ENCODE measurements at regions not wholly inside any gene's neighbourhood (a gene's known extent, or its start where the extent isn't known, plus 50 kb on each side); places are given as distances from the start of the nearest gene placed in this dataset.
"Not testable (repeated sequence)": the region's sequence is repeated elsewhere in the genome, so short reads cannot be mapped to it uniquely, and the experiment has no call there.

DNA sequence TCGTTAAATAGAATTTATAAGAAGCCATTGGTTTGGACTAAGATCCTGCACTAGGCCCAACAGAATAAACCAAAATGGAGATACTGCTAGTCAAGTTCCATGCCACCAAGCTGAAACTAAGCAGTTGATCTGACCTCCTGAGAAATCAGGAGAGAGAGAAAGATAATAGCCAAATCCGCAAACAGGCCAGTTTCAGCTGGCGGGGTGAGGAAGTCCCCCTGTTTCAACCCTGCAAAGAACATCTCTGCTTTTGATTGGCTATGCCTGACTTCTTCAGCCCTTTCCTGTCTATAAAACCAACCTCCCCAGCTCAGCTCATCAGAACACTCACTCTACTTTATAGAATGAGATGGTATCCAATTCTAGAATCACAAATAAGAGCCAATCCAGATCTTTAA is 543.3 kb upstream of the ID2 start:
- DNase-seq (ENCODE audit: insufficient read length, low spot score) (no peak), FAIRE-seq (no peak)

DNA sequence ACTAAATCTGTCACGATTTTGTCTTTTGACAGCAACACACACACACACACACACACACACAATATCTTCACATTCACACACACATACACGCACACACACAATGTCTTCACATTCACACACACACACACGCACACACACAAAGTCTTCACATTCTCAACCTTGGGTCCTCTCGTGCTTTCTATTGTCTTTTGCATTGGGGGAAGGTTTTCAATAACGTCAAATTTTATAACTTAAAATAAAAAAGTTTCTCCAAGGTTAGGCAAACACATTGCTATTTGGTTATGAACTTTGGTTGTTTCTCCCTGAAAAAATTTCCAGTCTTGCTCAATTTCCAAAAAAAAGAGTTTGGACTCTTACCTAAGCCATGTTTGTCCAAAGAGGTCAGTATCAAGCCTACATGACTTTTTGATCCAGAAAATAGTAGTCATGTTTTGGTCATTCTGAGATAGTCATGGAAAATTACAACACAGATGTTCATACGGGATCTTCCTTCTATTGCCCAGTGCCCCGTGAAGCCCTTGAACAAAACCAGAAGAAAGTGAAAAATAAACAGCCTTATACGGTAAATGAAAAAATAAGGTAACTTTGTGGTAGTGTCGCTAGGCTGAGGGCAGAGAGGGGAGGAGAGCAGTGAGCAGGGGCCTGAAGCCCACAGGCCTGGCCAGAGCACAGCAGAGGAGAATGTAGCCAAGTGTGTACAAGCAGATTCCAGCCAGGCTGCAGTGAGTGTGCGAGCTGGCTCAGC is 542.8 kb upstream of the ID2 start:
- FAIRE-seq (no peak), DNase-seq (ENCODE audit: insufficient read length, low spot score) (no peak)

DNA sequence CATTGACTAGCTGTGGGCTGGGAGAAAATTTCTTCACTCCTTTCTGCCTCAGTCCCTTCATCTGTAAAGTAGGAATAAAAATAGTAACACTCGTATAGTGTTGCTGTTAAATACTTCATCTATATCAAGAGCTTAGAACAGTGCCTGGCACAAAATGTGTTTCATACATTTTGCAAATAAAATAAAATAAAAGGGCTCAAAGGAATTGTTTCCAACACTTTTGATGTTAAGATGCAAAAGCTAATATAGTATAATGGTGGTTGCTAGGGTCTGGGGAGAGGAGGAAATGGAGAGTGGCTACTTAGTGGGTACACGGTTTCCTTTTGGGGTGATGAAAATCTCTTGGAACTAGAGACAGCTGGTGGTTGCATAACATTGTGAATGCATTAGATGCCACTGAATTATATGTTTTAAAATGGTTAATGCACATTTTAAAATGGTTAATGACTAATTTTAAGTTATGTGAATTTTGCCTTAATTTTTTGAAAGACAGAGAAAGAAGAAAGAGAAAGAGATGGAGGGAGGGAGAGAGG is 542.1 kb upstream of the ID2 start:
- no peak for FAIRE-seq
- DNase-seq (ENCODE audit: insufficient read length, low spot score), result no peak

DNA sequence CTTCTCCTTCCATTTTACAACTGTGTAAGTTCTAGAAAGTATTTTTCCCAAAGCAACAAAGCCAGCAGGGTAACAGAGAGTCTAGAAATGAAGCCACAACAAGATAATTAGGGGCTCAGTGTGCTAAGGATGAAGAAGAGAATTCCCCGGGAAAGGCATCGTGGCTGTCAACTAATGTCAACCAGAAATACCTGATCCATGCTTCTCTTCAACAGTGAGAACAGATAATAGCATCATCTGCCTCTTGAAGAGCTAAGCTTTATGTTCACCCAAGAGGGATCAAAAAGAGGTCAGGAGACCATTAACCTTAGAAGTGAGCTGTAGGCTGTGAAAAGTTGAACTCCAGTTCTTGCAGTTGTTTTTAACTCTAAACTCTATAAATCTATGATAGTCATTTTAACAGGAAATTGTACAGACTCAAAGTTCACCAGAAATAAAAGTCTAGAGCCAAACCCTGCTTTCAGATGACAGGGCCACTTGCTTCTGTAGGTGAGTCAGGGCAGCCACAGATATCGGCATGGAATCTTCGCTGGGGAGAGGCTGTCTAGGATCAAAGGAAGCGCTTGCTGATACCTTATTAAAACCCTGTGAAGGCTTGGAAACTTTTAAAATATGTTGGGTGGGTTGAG is 540.7 kb upstream of the ID2 start:
- DNase-seq (ENCODE audit: insufficient read length, low spot score), result no peak
- no peak for FAIRE-seq

DNA sequence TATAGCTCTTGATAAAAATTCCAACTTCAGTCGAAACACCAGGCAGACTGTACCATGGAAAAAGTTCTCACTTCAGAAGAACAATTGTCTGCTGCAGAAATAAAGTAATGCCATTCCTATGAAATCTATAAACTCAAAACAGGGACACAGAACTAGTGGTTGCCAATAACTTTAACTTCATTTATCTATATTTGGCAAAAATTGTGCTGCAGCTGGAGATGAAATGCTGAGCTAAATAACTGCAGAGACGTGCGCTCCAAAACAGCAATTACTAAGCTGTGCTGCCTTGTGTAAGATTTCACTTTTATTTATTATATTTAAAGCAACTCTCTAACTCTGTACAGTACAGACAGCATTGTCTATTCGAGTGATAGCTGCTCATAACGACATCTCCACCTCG is 540.1 kb upstream of the ID2 start:
- FAIRE-seq, result no peak
- no peak for DNase-seq (ENCODE audit: insufficient read length, low spot score)

DNA sequence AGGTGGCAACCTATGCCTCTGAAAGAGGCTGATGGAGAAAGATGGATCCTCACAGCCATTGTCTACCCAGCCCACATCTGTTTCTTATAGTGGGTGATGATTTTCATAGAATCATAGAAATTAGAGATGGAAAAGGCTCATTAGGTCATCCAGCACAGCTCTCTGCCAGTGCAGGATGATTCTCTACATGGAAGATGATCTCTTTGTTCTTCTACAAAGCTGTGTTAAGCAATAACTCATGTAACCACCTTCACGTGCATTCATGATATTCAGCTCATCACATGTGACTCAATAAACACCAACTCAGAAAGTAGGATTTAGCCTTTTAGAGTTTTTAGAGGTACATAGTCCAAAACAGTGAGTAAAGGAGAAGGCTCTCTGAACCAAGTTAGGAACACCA is 539.4 kb upstream of the ID2 start:
- FAIRE-seq (no peak), DNase-seq (ENCODE audit: insufficient read length, low spot score) (no peak)

DNA sequence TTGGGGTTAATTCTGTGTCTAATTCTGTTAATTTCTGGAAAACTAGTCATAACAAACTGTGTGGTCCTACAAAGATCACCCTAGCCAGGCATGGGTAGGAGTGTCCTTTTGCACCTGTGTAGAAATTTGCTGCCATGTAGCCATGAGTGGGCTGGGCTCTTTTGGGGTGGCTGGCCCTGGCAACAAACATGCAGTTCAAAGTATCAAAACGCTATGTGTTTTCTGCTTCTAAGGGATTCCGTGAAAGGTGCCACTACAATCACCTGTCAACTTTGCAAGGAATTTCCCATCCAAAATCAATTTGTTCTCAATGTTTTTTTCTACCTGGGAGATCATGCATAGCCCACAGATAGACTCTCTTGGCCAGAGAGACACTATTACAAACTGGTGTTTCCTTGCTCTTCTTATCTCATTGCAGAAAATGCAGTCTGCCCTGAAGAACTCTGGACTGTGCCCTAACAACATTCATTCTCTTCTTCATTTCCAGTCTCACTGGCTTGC is 537.7 kb upstream of the ID2 start:
- DNase-seq (ENCODE audit: insufficient read length, low spot score) (no peak), FAIRE-seq (no peak)

DNA sequence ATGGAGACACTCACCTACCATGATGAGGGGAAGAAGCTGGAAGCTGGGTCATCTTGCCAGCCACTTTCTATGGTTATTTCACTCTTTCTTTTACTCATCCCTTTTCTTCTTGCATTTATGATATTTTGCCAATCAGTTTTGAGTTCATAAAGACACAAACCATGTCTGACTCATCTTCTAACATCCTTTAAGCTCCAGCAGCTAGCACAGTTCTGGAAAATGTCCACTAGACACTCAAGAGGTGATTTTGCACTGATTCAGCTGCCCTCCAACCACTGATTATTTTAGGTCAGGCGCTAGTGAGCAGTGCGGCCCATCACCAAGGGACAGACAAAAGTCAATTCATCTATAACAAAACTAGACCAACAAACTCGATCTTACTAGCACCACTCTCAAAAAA is 537.1 kb upstream of the ID2 start:
- DNase-seq (ENCODE audit: insufficient read length, low spot score) (no peak), FAIRE-seq (no peak)

DNA sequence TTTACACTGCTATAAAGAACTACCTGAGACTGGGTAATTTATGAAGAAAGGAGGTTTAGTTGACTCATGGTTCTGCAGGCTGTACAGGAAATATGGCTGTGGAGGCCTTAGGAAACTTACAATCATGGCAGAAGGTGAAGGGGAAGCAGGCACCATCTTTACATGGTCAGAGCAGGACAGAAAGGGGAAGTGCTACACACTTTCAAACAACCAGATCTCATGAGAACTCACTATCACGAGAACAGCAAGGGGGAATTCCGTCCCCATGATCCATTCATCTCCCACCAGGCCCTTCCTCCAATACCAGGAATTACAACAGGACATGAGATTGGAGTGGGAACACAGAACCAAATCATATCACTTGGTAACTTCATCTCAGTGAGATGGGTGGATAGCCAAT is 536.5 kb upstream of the ID2 start:
- FAIRE-seq; DNase-seq (ENCODE audit: insufficient read length, low spot score): not testable (repeated sequence)

DNA sequence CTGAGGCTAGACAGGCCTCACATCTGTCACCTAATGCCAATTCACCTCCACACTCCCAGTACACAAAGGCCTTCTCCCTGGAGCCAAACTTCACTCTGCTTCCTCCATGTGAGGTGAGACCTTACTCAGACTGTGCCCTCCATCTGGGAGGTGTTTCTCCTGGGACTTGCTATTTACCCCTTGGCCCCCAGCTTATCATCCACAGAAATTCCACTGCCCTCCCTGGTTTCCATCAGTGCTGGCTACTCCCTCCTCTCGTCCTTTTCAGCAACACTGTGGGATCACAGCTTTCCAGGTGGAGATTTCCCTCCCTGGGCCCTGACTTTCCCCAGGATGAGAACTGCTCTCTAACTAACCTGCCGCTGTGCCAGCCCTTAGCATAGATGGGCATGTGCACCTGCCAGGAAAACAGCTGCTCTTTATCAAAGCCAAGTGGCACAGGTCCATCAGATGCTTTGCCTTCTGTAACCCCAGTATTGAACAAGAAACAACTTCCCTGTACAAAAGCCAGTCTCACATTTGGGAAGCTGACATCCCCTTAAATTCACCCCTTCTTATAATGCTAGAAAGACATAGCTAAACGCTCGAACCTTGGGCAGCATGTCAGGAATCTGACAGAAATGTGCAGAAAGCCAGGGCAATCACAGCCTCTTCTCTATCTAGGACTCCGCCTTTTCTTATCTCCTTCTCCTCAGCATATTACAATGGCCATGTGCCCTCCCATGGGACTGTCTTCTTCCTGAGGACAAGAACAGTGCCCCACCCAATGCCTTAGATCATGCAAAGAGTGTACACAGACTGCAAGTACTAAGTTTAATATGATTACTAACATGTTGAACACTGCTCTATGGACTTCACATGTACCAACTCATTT is 535.5 kb upstream of the ID2 start:
- DNase-seq (ENCODE audit: insufficient read length, low spot score) (no peak), FAIRE-seq (no peak)

DNA sequence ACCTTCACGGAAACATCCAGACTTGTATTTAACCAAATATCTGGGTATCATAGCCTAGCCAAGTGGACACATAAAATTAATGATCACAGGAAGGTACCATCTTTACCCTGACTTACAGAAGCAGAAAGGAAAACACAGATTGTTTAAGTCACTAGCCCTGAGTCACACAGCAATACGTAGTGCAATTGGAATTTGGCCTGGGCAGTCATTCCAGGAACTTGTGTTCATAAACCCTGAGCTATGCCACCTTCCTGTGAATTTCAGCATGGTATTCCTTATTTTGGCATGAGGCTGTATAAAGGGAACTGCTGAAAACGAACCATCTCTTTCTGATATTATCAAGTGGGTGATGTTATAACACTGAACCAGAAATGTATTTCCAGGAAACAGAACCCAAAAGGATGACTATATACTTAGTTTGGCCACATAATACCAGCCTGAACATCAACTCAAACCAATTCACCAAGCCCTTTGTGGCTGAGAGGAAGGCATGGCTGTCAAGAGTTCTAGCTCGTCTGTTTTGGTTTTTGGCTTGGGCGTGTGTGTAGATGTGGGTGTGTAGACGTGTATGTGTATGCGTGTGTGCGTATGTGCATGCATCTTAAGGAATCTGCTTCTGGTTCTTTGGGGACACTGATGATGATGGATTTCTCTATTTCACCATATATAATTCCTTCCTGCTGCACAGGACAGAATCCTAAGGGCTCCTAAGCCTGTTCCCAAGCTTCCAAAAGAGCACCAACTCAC is 533.4 kb upstream of the ID2 start:
- no peak for FAIRE-seq
- DNase-seq (ENCODE audit: insufficient read length, low spot score), result no peak

DNA sequence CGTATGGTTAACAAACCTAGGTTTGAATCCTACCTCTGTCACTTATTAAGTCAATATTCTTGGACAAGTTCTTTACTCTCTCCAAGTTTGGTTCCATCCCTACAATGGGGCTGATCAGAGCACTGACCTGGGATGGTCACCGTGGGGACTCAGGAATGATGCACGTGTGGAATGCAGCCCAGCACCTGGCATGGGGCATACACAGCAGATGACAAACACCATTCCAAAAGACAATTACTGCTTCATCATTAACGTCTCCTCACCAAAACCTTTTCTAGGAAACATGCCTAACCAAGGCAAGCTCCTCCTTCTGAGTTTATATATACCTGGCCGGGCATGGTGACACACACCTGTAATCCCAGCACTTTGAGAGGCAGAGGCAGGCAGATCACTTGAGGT is 532.9 kb upstream of the ID2 start:
- no peak for FAIRE-seq

DNA sequence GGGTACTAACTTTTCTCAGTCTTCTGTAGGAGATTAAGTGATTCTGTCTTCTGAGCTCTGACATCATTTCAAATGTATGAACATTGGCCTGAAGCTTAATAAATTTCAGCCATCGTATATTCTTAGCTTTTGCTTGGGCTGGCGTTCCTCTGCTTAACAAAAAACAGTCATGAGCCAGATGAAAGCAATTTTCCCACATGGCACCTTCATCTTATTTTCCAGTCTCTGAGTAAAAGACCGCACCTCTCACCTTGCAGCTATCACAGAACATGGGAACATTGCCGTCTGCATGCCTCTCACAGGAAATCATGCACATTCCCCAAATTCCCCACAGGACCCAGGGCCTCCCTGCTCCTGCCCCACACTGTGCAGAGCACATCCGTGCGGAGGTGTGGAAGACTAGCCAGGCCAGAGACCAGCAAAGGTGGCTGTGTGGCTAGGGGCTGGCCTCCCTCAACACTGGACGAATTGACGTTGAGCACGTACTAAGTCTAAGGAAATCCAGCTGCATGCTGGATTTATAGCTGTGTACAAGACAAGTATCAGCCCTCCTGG is 531.8 kb upstream of the ID2 start:
- FAIRE-seq, result no peak
- DNase-seq (ENCODE audit: insufficient read length, low spot score), result no peak

More for the DNA sequence above, 532.9 kb upstream of the ID2 start:
- DNase-seq (ENCODE audit: insufficient read length, low spot score), result no peak

DNA sequence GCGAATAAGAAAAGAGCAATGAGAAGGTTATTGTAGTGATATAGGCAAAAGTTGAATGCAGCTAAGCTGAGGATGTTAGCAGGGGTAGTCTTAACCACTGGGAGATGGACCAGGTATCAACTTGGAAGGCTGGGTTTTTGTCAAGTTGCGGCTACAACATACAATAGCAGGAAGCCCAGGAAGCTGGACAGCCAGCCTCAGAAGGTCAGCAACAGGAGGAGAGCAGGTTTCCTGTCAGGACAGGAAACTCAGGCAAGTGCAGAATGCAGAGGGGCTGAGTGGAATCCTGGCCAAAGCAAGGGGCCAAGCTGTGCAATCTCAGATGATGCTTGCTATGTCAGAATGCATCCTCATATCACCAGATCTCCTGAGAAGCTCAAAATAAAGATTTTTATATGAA is 530.0 kb upstream of the ID2 start:
- DNase-seq (ENCODE audit: insufficient read length, low spot score), result no peak
- FAIRE-seq, result no peak

DNA sequence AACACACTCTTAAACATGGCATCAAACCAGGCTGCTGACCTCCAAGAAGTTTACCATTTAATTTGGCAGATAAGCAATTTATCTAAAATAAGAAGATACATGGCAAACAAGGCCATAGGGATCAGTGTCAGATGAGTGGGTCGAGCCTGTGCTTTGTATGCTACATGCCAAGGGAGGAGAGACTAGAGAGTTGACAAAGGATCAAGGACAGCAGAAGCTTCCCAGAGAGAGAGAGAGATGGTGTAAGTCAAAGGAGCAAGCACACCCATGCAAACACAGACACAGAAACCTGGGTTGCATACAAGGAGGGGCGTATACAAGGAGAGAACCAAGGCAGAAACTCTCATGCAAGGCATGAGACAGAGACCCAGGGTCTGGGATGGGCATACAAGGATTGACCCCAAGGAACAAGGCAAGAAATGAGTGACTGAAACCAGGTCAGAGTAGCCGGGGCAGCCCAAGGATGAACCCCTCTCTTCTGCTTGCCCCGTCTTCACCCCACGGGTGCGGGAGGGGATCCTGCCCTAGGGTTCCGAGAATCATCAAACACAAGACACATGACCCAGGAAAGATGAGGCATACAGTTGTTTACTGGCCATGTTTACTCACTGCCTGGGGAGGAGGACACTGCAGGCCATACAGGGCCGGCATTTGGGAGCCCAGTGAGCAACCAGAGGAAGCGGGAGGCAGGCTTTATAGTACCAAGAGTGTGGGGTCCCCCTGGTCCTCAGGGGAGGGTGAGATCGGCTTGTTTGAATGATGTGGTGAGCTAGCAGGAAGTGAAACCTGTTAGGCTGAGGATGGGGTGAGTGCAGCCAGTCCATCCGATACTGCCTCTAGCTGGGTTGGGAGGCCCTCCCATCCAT is 529.2 kb upstream of the ID2 start:
- peak; percentile 64 for DNase-seq (ENCODE audit: insufficient read length, low spot score)
- peak; percentile 80 for FAIRE-seq

DNA sequence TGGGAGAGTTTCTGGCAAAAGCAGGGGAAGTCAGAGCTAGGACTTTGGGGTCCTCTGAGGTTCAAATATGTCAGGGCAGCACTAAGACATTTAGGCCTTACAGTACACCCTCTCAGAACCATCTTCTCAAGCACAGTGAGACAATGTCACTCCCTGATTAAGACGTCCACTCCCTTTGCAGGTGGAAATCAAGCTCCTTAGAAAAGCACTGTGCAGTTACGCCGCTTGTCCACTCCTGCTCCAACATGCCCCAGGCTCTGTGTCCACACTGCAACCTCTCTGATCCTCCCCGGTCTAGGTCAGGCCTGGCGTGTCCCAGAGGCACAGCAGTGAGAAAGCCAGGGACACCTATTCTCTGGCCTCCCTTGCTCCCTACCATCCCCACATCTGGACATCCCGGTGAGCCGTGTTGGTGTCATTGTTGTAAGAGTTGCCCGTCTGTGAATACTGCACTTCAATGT is 528.6 kb upstream of the ID2 start:
- DNase-seq (ENCODE audit: insufficient read length, low spot score) (no peak), FAIRE-seq (no peak)

DNA sequence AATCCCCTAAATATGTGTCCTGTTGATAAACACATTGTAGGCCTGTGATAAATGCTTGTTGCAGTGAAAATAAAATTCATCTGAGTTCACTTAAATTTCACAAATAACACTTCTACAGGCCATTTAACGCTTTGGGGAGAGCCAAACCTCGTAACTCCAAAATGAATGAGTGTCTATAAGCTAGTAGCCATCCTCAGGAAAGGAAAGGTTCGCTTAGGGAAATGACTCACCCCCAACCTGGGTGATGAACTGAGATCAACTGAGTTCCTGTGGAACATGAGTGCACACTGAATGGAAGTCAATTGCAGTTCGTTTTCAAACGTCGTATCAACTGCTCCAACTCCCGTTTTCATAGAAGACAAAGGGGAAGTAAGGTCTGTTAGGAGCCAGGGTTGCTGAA is 527.6 kb upstream of the ID2 start:
- DNase-seq (ENCODE audit: insufficient read length, low spot score) (no peak), FAIRE-seq (no peak)

DNA sequence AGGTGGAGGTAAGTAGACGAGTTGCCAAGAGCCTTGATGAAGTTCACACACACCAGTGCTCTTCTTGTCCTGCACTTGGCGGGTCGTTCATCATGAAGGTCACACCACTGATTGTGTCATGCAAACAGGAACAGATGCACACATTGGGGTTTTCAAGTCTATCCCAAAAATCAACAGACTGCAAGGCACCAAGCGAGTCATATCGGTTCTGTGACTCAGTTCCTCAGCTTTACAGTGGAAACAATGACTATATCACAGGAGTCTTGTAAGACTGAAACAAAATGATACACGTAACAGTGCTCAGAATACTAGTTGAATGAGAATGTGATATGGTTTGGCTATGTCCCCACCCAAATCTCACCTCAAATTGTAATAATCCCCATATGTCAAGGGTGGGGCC is 526.9 kb upstream of the ID2 start:
- DNase-seq (ENCODE audit: insufficient read length, low spot score) (no peak), FAIRE-seq (no peak)

Measured in GM19239 (cell line).